ENCODE measurements at regions not wholly inside any gene's neighbourhood (a gene's known extent, or its start where the extent isn't known, plus 50 kb on each side); places are given as distances from the start of the nearest gene placed in this dataset.

GRCh38 chr21:41672543-41672915, 94.3 kb downstream of the RIPK4 start:
- Histone ChIP-seq H3K4me3 (ENCODE audit: low read depth, low read length, poor library complexity, severe bottlenecking) (no peak overlapping the region), H3F3A (ENCODE audit: insufficient read depth, low read length) (no peaks in the 10 kb centered on the region), H3K27ac (ENCODE audit: low read depth, low read length, poor library complexity, severe bottlenecking) (no peak overlapping the region), H3K9ac (ENCODE audit: low read length) (no peak overlapping the region), H3K79me2 (ENCODE audit: insufficient read depth, low read length) (no peaks in the 10 kb centered on the region), H3K4me1 (ENCODE audit: insufficient read depth, low read length, severe bottlenecking) (no peaks in the 10 kb centered on the region), H3K27me3 (ENCODE audit: insufficient read depth, low read length) (no peaks in the 10 kb centered on the region; the same call in 1 of the 2 replicates), H4K20me1 (ENCODE audit: insufficient read depth, low read length) (no peaks in the 10 kb centered on the region), H3K36me3 (ENCODE audit: insufficient read depth, low read length) (no peaks in the 10 kb centered on the region), H2AFZ (ENCODE audit: low read length) (no peak overlapping the region), H3K9me3 (ENCODE audit: low read length) (no peaks in the 10 kb centered on the region), H3K9me2 (ENCODE audit: low read depth, low read length) (no peaks in the 10 kb centered on the region), H3K4me2 (ENCODE audit: low read length) (no peak overlapping the region)
- TF ChIP-seq, protein P1, sequence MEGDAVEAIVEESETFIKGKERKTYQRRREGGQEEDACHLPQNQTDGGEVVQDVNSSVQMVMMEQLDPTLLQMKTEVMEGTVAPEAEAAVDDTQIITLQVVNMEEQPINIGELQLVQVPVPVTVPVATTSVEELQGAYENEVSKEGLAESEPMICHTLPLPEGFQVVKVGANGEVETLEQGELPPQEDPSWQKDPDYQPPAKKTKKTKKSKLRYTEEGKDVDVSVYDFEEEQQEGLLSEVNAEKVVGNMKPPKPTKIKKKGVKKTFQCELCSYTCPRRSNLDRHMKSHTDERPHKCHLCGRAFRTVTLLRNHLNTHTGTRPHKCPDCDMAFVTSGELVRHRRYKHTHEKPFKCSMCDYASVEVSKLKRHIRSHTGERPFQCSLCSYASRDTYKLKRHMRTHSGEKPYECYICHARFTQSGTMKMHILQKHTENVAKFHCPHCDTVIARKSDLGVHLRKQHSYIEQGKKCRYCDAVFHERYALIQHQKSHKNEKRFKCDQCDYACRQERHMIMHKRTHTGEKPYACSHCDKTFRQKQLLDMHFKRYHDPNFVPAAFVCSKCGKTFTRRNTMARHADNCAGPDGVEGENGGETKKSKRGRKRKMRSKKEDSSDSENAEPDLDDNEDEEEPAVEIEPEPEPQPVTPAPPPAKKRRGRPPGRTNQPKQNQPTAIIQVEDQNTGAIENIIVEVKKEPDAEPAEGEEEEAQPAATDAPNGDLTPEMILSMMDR (IDR thresholded peaks at IDR 0.05; ENCODE audit: low read length), result no peak

- Histone ChIP-seq H4K20me1 (ENCODE audit: insufficient read depth, low read length) (no peaks in the 10 kb centered on the region), H2AFZ (ENCODE audit: low read length) (no peak overlapping the region), H3F3A (ENCODE audit: insufficient read depth, low read length) (no peaks in the 10 kb centered on the region), H3K9me3 (ENCODE audit: low read length) (no peaks in the 10 kb centered on the region), H3K27ac (ENCODE audit: low read depth, low read length, poor library complexity, severe bottlenecking) (no peak overlapping the region), H3K9me2 (ENCODE audit: low read depth, low read length) (no peaks in the 10 kb centered on the region), H3K4me2 (ENCODE audit: low read length) (no peak overlapping the region), H3K4me3 (ENCODE audit: low read depth, low read length, poor library complexity, severe bottlenecking) (no peak overlapping the region), H3K4me1 (ENCODE audit: insufficient read depth, low read length, severe bottlenecking) (no peaks in the 10 kb centered on the region), H3K27me3 (ENCODE audit: insufficient read depth, low read length) (no peaks in the 10 kb centered on the region), H3K36me3 (ENCODE audit: insufficient read depth, low read length) (no peaks in the 10 kb centered on the region), H3K9ac (ENCODE audit: low read length) (no peak overlapping the region), H3K79me2 (ENCODE audit: insufficient read depth, low read length) (no peaks in the 10 kb centered on the region)
- TF ChIP-seq EZH2 (IDR thresholded peaks at IDR 0.05; ENCODE audit: borderline replicate concordance, low read length), result no peak
- TF ChIP-seq, protein P1 (IDR thresholded peaks at IDR 0.05; ENCODE audit: low read length), result no peak
These were observed 94.9 kb downstream of the RIPK4 start for GRCh38 chr21:41671859-41672542.

- Histone ChIP-seq H3K36me3 (ENCODE audit: insufficient read depth, low read length) (no peaks in the 10 kb centered on the region), H4K20me1 (ENCODE audit: insufficient read depth, low read length) (no peaks in the 10 kb centered on the region), H3K27ac (ENCODE audit: low read depth, low read length, poor library complexity, severe bottlenecking) (no peak overlapping the region), H3K27me3 (ENCODE audit: insufficient read depth, low read length) (no peaks in the 10 kb centered on the region), H2AFZ (ENCODE audit: low read length) (no peak overlapping the region), H3K9ac (ENCODE audit: low read length) (no peak overlapping the region), H3K79me2 (ENCODE audit: insufficient read depth, low read length) (no peaks in the 10 kb centered on the region), H3K4me2 (ENCODE audit: low read length) (no peak overlapping the region), H3K4me3 (ENCODE audit: low read depth, low read length, poor library complexity, severe bottlenecking) (no peak overlapping the region), H3F3A (ENCODE audit: insufficient read depth, low read length) (no peaks in the 10 kb centered on the region), H3K4me1 (ENCODE audit: insufficient read depth, low read length, severe bottlenecking) (no peaks in the 10 kb centered on the region), H3K9me2 (ENCODE audit: low read depth, low read length) (no peaks in the 10 kb centered on the region), H3K9me3 (ENCODE audit: low read length) (no peaks in the 10 kb centered on the region)
- no peak for TF ChIP-seq EZH2 (IDR thresholded peaks at IDR 0.05; ENCODE audit: borderline replicate concordance, low read length)
- TF ChIP-seq, protein P1 (IDR thresholded peaks at IDR 0.05; ENCODE audit: low read length), result no peak
These were observed 95.6 kb downstream of the RIPK4 start for GRCh38 chr21:41671212-41671762.

Data from OCI-LY1 (cell line).